IMR-90 (cell line): ENCODE measurements at regions not wholly inside any gene's neighbourhood (a gene's known extent, or its start where the extent isn't known, plus 50 kb on each side); places are given as distances from the start of the nearest gene placed in this dataset.

Experiments used
- ATAC-seq: fragments of 200-7000 bp; cut with Tn5 transposase; 2 replicates; pipeline ENCODE4 v1.9.1; 2020; ENCODE audit warnings: low read depth, mild to moderate bottlenecking, moderate library complexity
- BruUV-seq: library from RNA; stranded (reverse); fragments of 400-500 nt; replicated peaks from 2 replicates; lab custom pipeline; 2021; lab: Mats Ljungman, UMichigan
- CTCF ChIA-PET: fragments of 300-600 bp; formaldehyde crosslinking; extraction: SDS; loops from one replicate; lab custom pipeline; 2021; ENCODE audit warnings: antibody characterized with exemption; lab: Yijun Ruan, JAX
- POLR2A ChIA-PET: fragments of 300-600 bp; sonication (Branson Sonifier 250); formaldehyde crosslinking; loops from one replicate; lab custom pipeline; 2022; ENCODE audit warnings: antibody characterized with exemption; ENCODE audit not compliant: unreplicated experiment; lab: Charles Lee
- DNase-seq: peaks from one replicate; pipeline ENCODE4 v3.0.0; 2013
- H2AFZ ChIP-seq: replicated peaks from 2 replicates; pipeline ENCODE3; 2013; ENCODE audit warnings: low read length, mild to moderate bottlenecking; ENCODE audit not compliant: poor library complexity
- H2AK5ac ChIP-seq: 2 replicates; pipeline ENCODE4 v1.6.1; 2013; ENCODE audit warnings: low read depth, low read length, inconsistent platforms
- H2AK9ac ChIP-seq: replicated peaks from 2 replicates; pipeline ENCODE3; 2013; ENCODE audit warnings: mild to moderate bottlenecking, low read depth, low read length, moderate library complexity; ENCODE audit not compliant: poor library complexity
- H2BK120ac ChIP-seq: 2 replicates; pipeline ENCODE4 v1.6.1; 2013; ENCODE audit warnings: low read depth, low read length, inconsistent platforms
- H2BK15ac ChIP-seq: 3 replicates; pipeline ENCODE4 v1.6.1; 2013; ENCODE audit warnings: low read depth, low read length, inconsistent platforms
- H2BK20ac ChIP-seq: 2 replicates; pipeline ENCODE4 v1.6.1; 2013; ENCODE audit warnings: low read depth, mild to moderate bottlenecking, inconsistent platforms, low read length, moderate library complexity
- H2BK5ac ChIP-seq: 2 replicates; pipeline ENCODE4 v1.6.1; 2013; ENCODE audit warnings: mild to moderate bottlenecking, low read depth, low read length, inconsistent platforms; ENCODE audit not compliant: poor library complexity, severe bottlenecking
- H3K14ac ChIP-seq: replicated peaks from 2 replicates; pipeline ENCODE4 v1.6.1; 2013; ENCODE audit warnings: low read depth, low read length, inconsistent platforms
- H3K18ac ChIP-seq: 2 replicates; pipeline ENCODE4 v1.6.1; 2013; ENCODE audit warnings: low read depth, low read length, control low read depth
- H3K23ac ChIP-seq: 2 replicates; pipeline ENCODE4 v1.6.1; 2013; ENCODE audit warnings: low read depth, low read length, inconsistent platforms
- H3K27ac ChIP-seq: 2 replicates; pipeline ENCODE4 v1.5.1; 2013; ENCODE audit warnings: mild to moderate bottlenecking, control low read depth, low read length; ENCODE audit not compliant: insufficient read depth
- H3K27me3 ChIP-seq: 2 replicates; pipeline ENCODE4 v1.6.1; 2013; ENCODE audit warnings: low read length; ENCODE audit not compliant: control insufficient read depth, insufficient read depth
- H3K36me3 ChIP-seq: 2 replicates; pipeline ENCODE4 v1.6.1; 2013; ENCODE audit warnings: low read length, mixed read lengths; ENCODE audit not compliant: control insufficient read depth, insufficient read depth
- H3K4ac ChIP-seq: 2 replicates; pipeline ENCODE4 v1.6.1; 2013; ENCODE audit warnings: low read depth, low read length, inconsistent platforms
- H3K4me1 ChIP-seq: 2 replicates; pipeline ENCODE4 v1.6.1; 2013; ENCODE audit warnings: low read length, mixed read lengths; ENCODE audit not compliant: control insufficient read depth, insufficient read depth
- H3K4me2 ChIP-seq: 2 replicates; pipeline ENCODE4 v1.6.1; 2013; ENCODE audit warnings: low read depth, mild to moderate bottlenecking, control low read depth, low read length, moderate library complexity
- H3K4me3 ChIP-seq: 2 replicates; pipeline ENCODE4 v1.5.1; 2013; ENCODE audit warnings: low read depth, mild to moderate bottlenecking, control low read depth, low read length, moderate library complexity; ENCODE audit not compliant: insufficient read depth
- H3K56ac ChIP-seq: 2 replicates; pipeline ENCODE4 v1.6.1; 2013; ENCODE audit warnings: low read length, inconsistent platforms; ENCODE audit not compliant: insufficient read depth; ENCODE audit errors: extremely low read depth
- H3K79me1 ChIP-seq, 2 experiments: 2 replicates each; pipeline ENCODE4 v1.6.1; 2013; ENCODE audit warnings: low read length in 2 of 2, inconsistent platforms in 1 of 2, low read depth in 1 of 2
- H3K9ac ChIP-seq: 2 replicates; pipeline ENCODE4 v1.6.1; 2013; ENCODE audit warnings: low read depth, low read length, control low read depth
- H3K9me1 ChIP-seq: 2 replicates; pipeline ENCODE4 v1.6.1; 2013; ENCODE audit warnings: low read length, inconsistent platforms; ENCODE audit not compliant: insufficient read depth
- H3K9me3 ChIP-seq: 2 replicates; pipeline ENCODE4 v1.6.1; 2013; ENCODE audit warnings: low read length; ENCODE audit not compliant: control insufficient read depth, insufficient read depth
- H4K20me1 ChIP-seq: 2 replicates; pipeline ENCODE4 v1.6.1; 2013; ENCODE audit warnings: low read length, inconsistent platforms; ENCODE audit not compliant: insufficient read depth
- H4K5ac ChIP-seq: 2 replicates; pipeline ENCODE4 v1.6.1; 2013; ENCODE audit warnings: mild to moderate bottlenecking, low read depth, low read length, control low read depth
- H4K8ac ChIP-seq, 2 experiments: 2 replicates each; pipeline ENCODE4 v1.6.1; 2013; ENCODE audit warnings: low read depth in 2 of 2, low read length in 2 of 2, control low read depth in 1 of 2, inconsistent platforms in 1 of 2
- H4K91ac ChIP-seq: 2 replicates; pipeline ENCODE4 v1.6.1; 2013; ENCODE audit warnings: low read depth, low read length, inconsistent platforms; ENCODE audit not compliant: insufficient read depth
- FOS ChIP-seq: fragments of 150-350 bp; IDR thresholded peaks from 2 replicates; pipeline ENCODE4 v1.6.1; 2016; ENCODE audit warnings: low read depth, low read length
- MAFK ChIP-seq: IDR thresholded peaks from 2 replicates; pipeline ENCODE4 v1.6.1; 2012; ENCODE audit warnings: low read depth, low read length, improper control_type of control experiment
- NFE2L2 ChIP-seq: fragments of 150-350 bp; IDR thresholded peaks from 2 replicates; pipeline ENCODE4 v1.6.1; 2016; ENCODE audit warnings: low read depth, mild to moderate bottlenecking, low read length
- POLR2A ChIP-seq: IDR thresholded peaks from 2 replicates; pipeline ENCODE4 v1.6.1; 2012; ENCODE audit warnings: mild to moderate bottlenecking, low read depth, low read length
- RAD21 ChIP-seq: IDR thresholded peaks from 2 replicates; pipeline ENCODE4 v1.6.1; 2012; ENCODE audit warnings: low read length, improper control_type of control experiment
- WGBS, 2 experiments: methylation state at CpG; one replicate each; pipeline versions ENCODE4 v1.1.5 to v1.1.7; 2013; ENCODE audit warnings: missing lambda C conversion rate in 2 of 2; ENCODE audit not compliant: insufficient read length in 1 of 2; ENCODE audit errors: extremely low coverage in 2 of 2; 5-methylcytosine and 5-hydroxymethylcytosine counted together
- dilution Hi-C: fragments of 300-500 bp; cut with HindIII; formaldehyde crosslinking; loops from one replicate; pipeline ENCODE4 v1.14.3; 2018; ENCODE audit warnings: low sequenced_read_pairs; ENCODE audit not compliant: unreplicated experiment
- in situ Hi-C: fragments of 300-500 bp; cut with MboI; formaldehyde crosslinking; loops from 3 replicates; pipeline ENCODE4 v1.14.3; 2019; ENCODE audit warnings: low sequenced_read_pairs, inconsistent platforms, mixed read lengths
- intact Hi-C: fragments of 100-400 bp; cut with micrococcal nuclease; formaldehyde crosslinking; loops from 2 replicates; pipeline ENCODE4 v1.10.0; 2022

DNA sequence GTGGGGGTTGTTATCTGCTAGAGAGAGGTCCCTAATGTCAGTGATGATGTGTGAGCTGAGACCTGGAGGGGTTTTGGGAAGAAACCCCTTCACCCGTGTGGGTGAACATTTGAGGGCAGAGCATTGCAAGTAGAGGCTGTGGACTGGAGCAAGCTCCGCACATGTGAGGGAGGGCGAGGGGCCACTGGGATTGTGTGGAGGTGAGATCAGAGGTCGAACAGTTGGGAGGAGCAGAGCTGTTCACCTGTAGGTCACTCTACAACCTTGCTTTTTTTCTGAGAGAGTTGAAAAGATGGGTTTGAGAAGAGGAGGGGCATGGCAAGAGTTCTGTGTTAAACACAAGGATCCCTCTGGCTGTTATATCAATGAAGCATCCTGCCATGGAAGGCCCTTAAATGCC lies 480.4 kb upstream of the ZNF608 start:
- Histone ChIP-seq H3K56ac (no peak overlapping the region), H3K9me3 (no peaks in the 10 kb centered on the region), H3K27ac (no peak overlapping the region), H3K18ac (no peak overlapping the region), H3K23ac (no peak overlapping the region), H2BK20ac (no peak overlapping the region), H2BK15ac (no peak overlapping the region), H3K4me3 (no peak overlapping the region), H2AK5ac (no peak overlapping the region), H3K14ac (no peak overlapping the region), H2AK9ac (no peak overlapping the region), H3K79me1 (no peaks in the 10 kb centered on the region), H3K4ac (no peak overlapping the region), H2BK120ac (no peak overlapping the region), H2BK5ac (no peak overlapping the region), H3K4me1 (no peaks in the 10 kb centered on the region), H4K8ac (no peak overlapping the region), H4K91ac (no peak overlapping the region), H4K5ac (no peak overlapping the region), H4K20me1 (no peaks in the 10 kb centered on the region), H3K27me3 (no peaks in the 10 kb centered on the region), H2AFZ (no peak overlapping the region), H3K9ac (no peak overlapping the region), H3K36me3 (no peaks in the 10 kb centered on the region), H3K4me2 (no peak overlapping the region), H3K9me1 (no peaks in the 10 kb centered on the region)
- dilution Hi-C loops (no loop called here), in situ Hi-C loops (no loop called here), intact Hi-C loops (no loop called here)
- CTCF ChIA-PET = interaction anchor here (0.5 to 1.8 kb wide), 2 partner anchors 9 to 12 kb away, joined by 4 to 6 read pairs; no protein-coding TSS in a partner anchor
- BruUV-seq = no TSS peak
- no peak for DNase-seq
- no peak for ATAC-seq
- 83% methylated on average over 1 of the region's 4 CpGs; no CpG with 5 or more reads in 1 of the 2 experiments for WGBS, 2 experiments
- POLR2A ChIA-PET = no interaction called here
- TF ChIP-seq RAD21 = no peak
- TF ChIP-seq MAFK = no peak
- TF ChIP-seq FOS = no peak
- no peak for TF ChIP-seq NFE2L2
- no peak for TF ChIP-seq POLR2A
